Left renal pelvis (tissue), 4 donors: ENCODE measurements at regions not wholly inside any gene's neighbourhood (a gene's known extent, or its start where the extent isn't known, plus 50 kb on each side); places are given as distances from the start of the nearest gene placed in this dataset.
"Not testable (repeated sequence)": the region's sequence is repeated elsewhere in the genome, so short reads cannot be mapped to it uniquely, and the experiment has no call there.

ENCODE experiments used
- DNase-seq, 4 donors: peaks; one replicate each; pipeline ENCODE4 v3.0.0-alpha.2; 2013; ENCODE audit warnings: low read depth in 4 of 4, low spot score in 3 of 4

DNA sequence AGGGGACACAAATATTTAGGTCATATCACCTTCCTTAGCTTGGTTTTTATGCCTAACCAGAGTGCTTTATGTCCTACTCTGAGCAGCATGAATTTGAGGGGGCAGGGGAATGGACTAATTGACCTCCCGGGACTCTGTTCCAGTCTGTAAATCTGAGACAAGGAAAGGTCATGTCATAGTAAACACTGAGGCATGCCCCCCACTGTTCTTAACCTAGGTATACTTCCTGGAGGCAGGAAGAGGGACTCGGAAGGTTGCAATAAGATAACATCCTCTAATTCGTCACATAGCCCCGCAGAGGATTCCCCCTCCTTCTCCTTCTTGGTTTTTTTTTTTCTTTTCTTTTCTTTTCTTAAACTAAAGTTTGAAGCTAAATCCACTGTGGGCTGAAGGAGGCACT lies 540.3 kb upstream of the CADM1 start:
- no peak for DNase-seq

DNA sequence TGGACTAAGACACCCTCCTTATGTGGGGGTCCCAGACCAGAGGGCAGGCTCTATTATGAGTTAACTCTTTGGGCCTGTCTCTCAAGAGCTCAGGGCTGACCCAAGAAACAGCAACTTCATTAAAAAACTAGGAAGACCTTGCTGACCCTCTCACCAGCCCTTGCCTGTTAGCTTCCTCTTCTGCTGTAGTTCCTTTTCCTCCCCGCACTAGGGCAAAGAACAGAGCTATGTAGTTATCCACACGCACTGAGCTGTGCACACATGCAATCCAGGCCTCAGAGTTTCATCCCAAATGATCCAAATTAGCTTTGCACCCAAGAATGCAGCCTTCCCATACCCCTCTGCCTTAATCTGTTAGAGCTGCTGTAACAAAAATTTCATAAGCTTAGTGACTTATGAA lies 539.6 kb upstream of the CADM1 start:
- DNase-seq = no peak

- not testable (repeated sequence) for DNase-seq
These were observed 538.8 kb upstream of the CADM1 start for GRCh38 chr11:116043059-116043458.

GRCh38 chr11:116042146-116042545 lies 537.9 kb upstream of the CADM1 start:
- no peak for DNase-seq

- DNase-seq = no peak
These were observed 533.6 kb upstream of the CADM1 start for GRCh38 chr11:116037861-116038260.

DNA sequence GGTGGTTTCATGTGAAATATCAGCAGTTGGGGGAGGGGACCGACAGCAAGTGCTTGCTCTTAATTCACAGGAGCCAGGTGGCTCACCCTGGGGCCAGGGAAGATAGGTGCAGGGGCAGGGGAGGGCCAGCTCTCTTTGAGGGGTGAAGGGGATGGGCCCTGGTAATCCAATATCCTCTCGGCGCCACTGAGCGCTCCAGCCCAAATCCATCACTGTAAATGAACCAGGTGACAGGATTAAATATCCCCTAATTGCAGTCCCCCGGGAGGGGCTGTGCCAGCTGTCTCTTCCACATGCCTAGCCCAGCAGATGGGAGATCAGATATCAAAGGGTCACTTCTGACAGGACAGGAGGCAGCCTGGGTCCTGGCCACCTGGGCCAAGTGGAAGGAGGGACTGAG lies 531.8 kb upstream of the CADM1 start:
- DNase-seq = peak in 1 of 4 donors; percentile 82

- DNase-seq = no peak
These were observed 529.8 kb upstream of the CADM1 start for GRCh38 chr11:116033931-116034553.

- no peak for DNase-seq
These were observed 526.6 kb upstream of the CADM1 start for GRCh38 chr11:116030697-116031331.

GRCh38 chr11:116028506-116028905 lies 524.3 kb upstream of the CADM1 start:
- DNase-seq = not testable (repeated sequence)

GRCh38 chr11:115999437-115999836 lies 495.2 kb upstream of the CADM1 start:
- DNase-seq = no peak

DNA sequence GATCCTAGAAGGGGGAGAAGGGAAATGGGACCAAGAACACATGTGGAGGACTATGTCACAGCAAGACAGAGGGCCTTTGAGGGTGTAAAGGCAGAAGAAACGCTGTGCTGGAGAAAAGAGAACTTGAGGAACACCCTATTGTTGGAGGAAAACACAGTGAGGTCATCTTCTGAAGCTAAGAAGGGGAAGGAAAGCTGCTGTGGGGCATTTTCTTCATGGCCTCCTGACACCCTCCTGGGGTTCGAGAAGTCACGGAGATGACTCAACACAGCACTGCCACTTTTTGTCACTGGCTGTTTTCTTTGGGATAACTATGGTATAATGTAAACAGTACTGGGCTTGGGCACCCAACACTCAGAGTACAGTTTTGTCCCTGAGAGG lies 492.6 kb upstream of the CADM1 start:
- DNase-seq = no peak

DNA sequence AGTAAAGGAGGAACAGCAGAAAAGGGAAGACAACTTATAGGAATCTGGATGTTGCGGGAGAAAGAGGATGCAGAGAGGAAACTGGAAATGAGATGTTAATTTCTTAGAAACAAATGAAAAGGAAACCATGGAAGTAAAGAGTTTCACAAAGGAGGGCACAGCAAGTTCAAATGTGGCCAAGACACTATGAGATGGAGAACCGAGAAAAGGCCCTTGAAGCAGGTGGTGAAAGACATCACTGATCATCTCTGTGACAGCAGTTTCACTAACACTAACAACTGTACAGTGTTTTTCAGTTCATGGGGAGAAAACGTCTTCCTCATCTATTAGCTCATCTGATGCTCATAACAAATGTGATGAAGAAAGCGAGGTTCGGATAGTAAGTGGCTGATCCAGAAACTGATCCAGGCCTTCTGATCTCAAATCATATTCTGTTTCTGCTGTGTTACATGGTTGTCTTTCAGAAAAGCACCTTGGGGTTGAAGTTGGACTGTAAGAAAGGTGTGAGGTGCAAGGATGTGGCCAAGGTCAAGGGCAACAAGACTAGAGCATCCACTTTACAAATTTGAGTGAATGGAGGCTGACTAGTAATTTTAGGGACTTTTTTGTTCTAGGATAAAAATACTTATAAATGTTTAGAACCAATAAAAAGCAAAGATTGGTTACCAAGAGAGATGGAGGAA lies 492.1 kb upstream of the CADM1 start:
- DNase-seq = no peak

- DNase-seq = no peak
These were observed 489.4 kb upstream of the CADM1 start for GRCh38 chr11:115993590-115993989.

- no peak for DNase-seq
These were observed 485.8 kb upstream of the CADM1 start for GRCh38 chr11:115990004-115990447.

GRCh38 chr11:115985896-115986295 lies 481.7 kb upstream of the CADM1 start:
- DNase-seq = no peak

DNA sequence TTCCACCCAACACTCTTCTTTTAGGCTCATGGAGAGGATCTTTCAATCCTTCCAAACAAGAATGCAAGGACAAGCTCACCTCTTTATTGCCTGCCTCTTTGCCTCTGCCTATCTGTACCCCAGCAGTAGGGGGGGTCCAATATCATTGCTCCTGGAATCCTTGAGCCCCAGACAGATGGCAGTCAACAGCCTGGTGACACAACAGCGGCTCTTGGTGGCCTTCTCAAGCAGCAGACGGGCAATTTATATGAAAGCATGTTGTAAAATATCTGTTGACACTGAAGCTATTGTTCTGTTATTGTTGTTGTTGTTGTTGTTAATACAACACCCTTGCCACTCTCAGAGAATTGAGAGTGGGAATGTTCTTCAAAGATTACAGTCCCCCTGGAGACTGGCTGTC lies 480.0 kb upstream of the CADM1 start:
- no peak for DNase-seq

DNA sequence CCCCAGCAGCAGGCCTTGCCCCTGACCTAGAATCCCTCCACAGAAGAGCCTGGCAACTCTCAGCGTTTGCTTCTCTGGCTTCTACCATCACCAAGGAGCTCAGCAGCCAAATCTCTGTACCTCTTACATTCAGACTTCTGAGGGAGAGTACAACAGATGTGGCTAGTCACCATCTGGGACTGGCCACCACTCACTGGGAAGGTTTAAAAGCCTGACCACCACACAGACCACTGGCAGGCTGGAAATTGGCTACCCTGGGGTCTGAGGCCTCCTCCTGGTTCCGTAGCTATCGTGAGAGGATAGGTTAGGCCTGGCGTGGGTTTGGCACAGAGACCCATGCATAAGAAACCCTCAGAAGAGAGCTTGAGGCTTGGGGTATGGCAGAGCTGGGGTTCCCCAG lies 478.5 kb upstream of the CADM1 start:
- DNase-seq = no peak

- no peak for DNase-seq
These were observed 477.7 kb upstream of the CADM1 start for GRCh38 chr11:115981814-115982471.

- no peak for DNase-seq
These were observed 476.9 kb upstream of the CADM1 start for GRCh38 chr11:115981104-115981481.

DNA sequence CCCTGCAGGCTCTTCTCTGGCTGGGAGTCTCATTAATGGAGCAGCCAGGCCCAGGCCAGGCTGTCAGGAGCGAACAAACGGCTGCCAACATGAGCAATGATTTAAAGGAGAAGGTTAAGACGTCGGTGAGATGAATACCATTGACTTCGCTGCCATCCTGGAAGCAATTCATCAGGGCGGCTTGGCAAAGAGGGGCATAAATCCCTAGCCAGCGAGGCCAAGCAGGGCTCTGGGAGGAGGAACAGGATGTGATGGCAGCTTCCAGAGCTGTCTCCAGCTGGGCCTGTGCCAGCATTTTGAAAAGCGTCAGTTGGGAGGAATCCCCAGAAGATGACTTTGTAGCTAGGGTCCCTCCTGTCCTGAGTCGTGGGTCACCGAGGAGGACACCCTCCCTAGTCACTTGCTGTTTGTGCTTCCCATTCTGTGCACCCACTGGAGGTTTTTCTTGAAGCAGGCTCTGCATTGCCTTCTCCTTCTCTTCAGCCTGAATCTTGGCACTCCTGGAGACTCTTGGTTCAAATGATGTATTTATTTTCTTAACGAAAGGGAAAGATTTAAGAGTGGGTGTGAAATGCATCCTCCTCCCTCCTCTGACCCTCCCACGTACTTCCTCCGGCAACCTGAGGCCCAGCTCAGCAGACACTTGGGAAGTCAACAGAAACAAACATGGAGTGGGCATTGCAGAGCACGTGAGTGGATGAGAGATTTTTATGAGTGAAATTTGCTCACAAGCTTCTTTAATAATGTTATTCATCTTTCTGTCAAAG lies 476.3 kb upstream of the CADM1 start:
- DNase-seq = peak in 1 of 4 donors; percentile 52

GRCh38 chr11:115974703-115975102 lies 470.5 kb upstream of the CADM1 start:
- no peak for DNase-seq
